IMR-90 (cell line): ENCODE measurements at regions not wholly inside any gene's neighbourhood (a gene's known extent, or its start where the extent isn't known, plus 50 kb on each side); places are given as distances from the start of the nearest gene placed in this dataset.

Experiments used
- ATAC-seq: fragments of 200-7000 bp; cut with Tn5 transposase; 2 replicates; pipeline ENCODE4 v1.9.1; 2020; ENCODE audit warnings: low read depth, mild to moderate bottlenecking, moderate library complexity
- BruUV-seq: library from RNA; stranded (reverse); fragments of 400-500 nt; replicated peaks from 2 replicates; lab custom pipeline; 2021; lab: Mats Ljungman, UMichigan
- CTCF ChIA-PET: fragments of 300-600 bp; formaldehyde crosslinking; extraction: SDS; loops from one replicate; lab custom pipeline; 2021; ENCODE audit warnings: antibody characterized with exemption; lab: Yijun Ruan, JAX
- POLR2A ChIA-PET: fragments of 300-600 bp; sonication (Branson Sonifier 250); formaldehyde crosslinking; loops from one replicate; lab custom pipeline; 2022; ENCODE audit warnings: antibody characterized with exemption; ENCODE audit not compliant: unreplicated experiment; lab: Charles Lee
- DNase-seq: peaks from one replicate; pipeline ENCODE4 v3.0.0; 2013
- H2AFZ ChIP-seq: replicated peaks from 2 replicates; pipeline ENCODE3; 2013; ENCODE audit warnings: low read length, mild to moderate bottlenecking; ENCODE audit not compliant: poor library complexity
- H2AK5ac ChIP-seq: 2 replicates; pipeline ENCODE4 v1.6.1; 2013; ENCODE audit warnings: low read depth, low read length, inconsistent platforms
- H2AK9ac ChIP-seq: replicated peaks from 2 replicates; pipeline ENCODE3; 2013; ENCODE audit warnings: mild to moderate bottlenecking, low read depth, low read length, moderate library complexity; ENCODE audit not compliant: poor library complexity
- H2BK120ac ChIP-seq: 2 replicates; pipeline ENCODE4 v1.6.1; 2013; ENCODE audit warnings: low read depth, low read length, inconsistent platforms
- H2BK15ac ChIP-seq: 3 replicates; pipeline ENCODE4 v1.6.1; 2013; ENCODE audit warnings: low read depth, low read length, inconsistent platforms
- H2BK20ac ChIP-seq: 2 replicates; pipeline ENCODE4 v1.6.1; 2013; ENCODE audit warnings: low read depth, mild to moderate bottlenecking, inconsistent platforms, low read length, moderate library complexity
- H2BK5ac ChIP-seq: 2 replicates; pipeline ENCODE4 v1.6.1; 2013; ENCODE audit warnings: mild to moderate bottlenecking, low read depth, low read length, inconsistent platforms; ENCODE audit not compliant: poor library complexity, severe bottlenecking
- H3K14ac ChIP-seq: replicated peaks from 2 replicates; pipeline ENCODE4 v1.6.1; 2013; ENCODE audit warnings: low read depth, low read length, inconsistent platforms
- H3K18ac ChIP-seq: 2 replicates; pipeline ENCODE4 v1.6.1; 2013; ENCODE audit warnings: low read depth, low read length, control low read depth
- H3K23ac ChIP-seq: 2 replicates; pipeline ENCODE4 v1.6.1; 2013; ENCODE audit warnings: low read depth, low read length, inconsistent platforms
- H3K27ac ChIP-seq: 2 replicates; pipeline ENCODE4 v1.5.1; 2013; ENCODE audit warnings: mild to moderate bottlenecking, control low read depth, low read length; ENCODE audit not compliant: insufficient read depth
- H3K27me3 ChIP-seq: 2 replicates; pipeline ENCODE4 v1.6.1; 2013; ENCODE audit warnings: low read length; ENCODE audit not compliant: control insufficient read depth, insufficient read depth
- H3K36me3 ChIP-seq: 2 replicates; pipeline ENCODE4 v1.6.1; 2013; ENCODE audit warnings: low read length, mixed read lengths; ENCODE audit not compliant: control insufficient read depth, insufficient read depth
- H3K4ac ChIP-seq: 2 replicates; pipeline ENCODE4 v1.6.1; 2013; ENCODE audit warnings: low read depth, low read length, inconsistent platforms
- H3K4me1 ChIP-seq: 2 replicates; pipeline ENCODE4 v1.6.1; 2013; ENCODE audit warnings: low read length, mixed read lengths; ENCODE audit not compliant: control insufficient read depth, insufficient read depth
- H3K4me2 ChIP-seq: 2 replicates; pipeline ENCODE4 v1.6.1; 2013; ENCODE audit warnings: low read depth, mild to moderate bottlenecking, control low read depth, low read length, moderate library complexity
- H3K4me3 ChIP-seq: 2 replicates; pipeline ENCODE4 v1.5.1; 2013; ENCODE audit warnings: low read depth, mild to moderate bottlenecking, control low read depth, low read length, moderate library complexity; ENCODE audit not compliant: insufficient read depth
- H3K56ac ChIP-seq: 2 replicates; pipeline ENCODE4 v1.6.1; 2013; ENCODE audit warnings: low read length, inconsistent platforms; ENCODE audit not compliant: insufficient read depth; ENCODE audit errors: extremely low read depth
- H3K79me1 ChIP-seq, 2 experiments: 2 replicates each; pipeline ENCODE4 v1.6.1; 2013; ENCODE audit warnings: low read length in 2 of 2, inconsistent platforms in 1 of 2, low read depth in 1 of 2
- H3K9ac ChIP-seq: 2 replicates; pipeline ENCODE4 v1.6.1; 2013; ENCODE audit warnings: low read depth, low read length, control low read depth
- H3K9me1 ChIP-seq: 2 replicates; pipeline ENCODE4 v1.6.1; 2013; ENCODE audit warnings: low read length, inconsistent platforms; ENCODE audit not compliant: insufficient read depth
- H3K9me3 ChIP-seq: 2 replicates; pipeline ENCODE4 v1.6.1; 2013; ENCODE audit warnings: low read length; ENCODE audit not compliant: control insufficient read depth, insufficient read depth
- H4K20me1 ChIP-seq: 2 replicates; pipeline ENCODE4 v1.6.1; 2013; ENCODE audit warnings: low read length, inconsistent platforms; ENCODE audit not compliant: insufficient read depth
- H4K5ac ChIP-seq: 2 replicates; pipeline ENCODE4 v1.6.1; 2013; ENCODE audit warnings: mild to moderate bottlenecking, low read depth, low read length, control low read depth
- H4K8ac ChIP-seq, 2 experiments: 2 replicates each; pipeline ENCODE4 v1.6.1; 2013; ENCODE audit warnings: low read depth in 2 of 2, low read length in 2 of 2, control low read depth in 1 of 2, inconsistent platforms in 1 of 2
- H4K91ac ChIP-seq: 2 replicates; pipeline ENCODE4 v1.6.1; 2013; ENCODE audit warnings: low read depth, low read length, inconsistent platforms; ENCODE audit not compliant: insufficient read depth
- CEBPB ChIP-seq: IDR thresholded peaks from 2 replicates; pipeline ENCODE4 v1.6.1; 2012; ENCODE audit warnings: low read depth, low read length, improper control_type of control experiment
- CHD1 ChIP-seq: IDR thresholded peaks from 2 replicates; pipeline ENCODE4 v1.6.1; 2012; ENCODE audit warnings: low read depth, low read length, improper control_type of control experiment
- CTCF ChIP-seq: conservative IDR thresholded peaks from 2 replicates; pipeline ENCODE4 v1.5.1; 2012; ENCODE audit warnings: mild to moderate bottlenecking, low read depth, low read length, improper control_type of control experiment
- ELK1 ChIP-seq: fragments of 150-350 bp; IDR thresholded peaks from 2 replicates; pipeline ENCODE4 v1.6.1; 2016; ENCODE audit warnings: low read depth, mild to moderate bottlenecking, low read length, moderate library complexity, borderline replicate concordance
- FOS ChIP-seq: fragments of 150-350 bp; IDR thresholded peaks from 2 replicates; pipeline ENCODE4 v1.6.1; 2016; ENCODE audit warnings: low read depth, low read length
- MAFK ChIP-seq: IDR thresholded peaks from 2 replicates; pipeline ENCODE4 v1.6.1; 2012; ENCODE audit warnings: low read depth, low read length, improper control_type of control experiment
- MAZ ChIP-seq: IDR thresholded peaks from 2 replicates; pipeline ENCODE4 v1.6.1; 2012; ENCODE audit warnings: low read depth, mild to moderate bottlenecking, low read length, improper control_type of control experiment, moderate library complexity, borderline replicate concordance
- MXI1 ChIP-seq: IDR thresholded peaks from 2 replicates; pipeline ENCODE4 v1.6.1; 2012; ENCODE audit warnings: low read depth, mild to moderate bottlenecking, low read length, moderate library complexity, borderline replicate concordance
- NFE2L2 ChIP-seq: fragments of 150-350 bp; IDR thresholded peaks from 2 replicates; pipeline ENCODE4 v1.6.1; 2016; ENCODE audit warnings: low read depth, mild to moderate bottlenecking, low read length
- RAD21 ChIP-seq: IDR thresholded peaks from 2 replicates; pipeline ENCODE4 v1.6.1; 2012; ENCODE audit warnings: low read length, improper control_type of control experiment
- RCOR1 ChIP-seq: IDR thresholded peaks from 2 replicates; pipeline ENCODE4 v1.6.1; 2012; ENCODE audit warnings: mild to moderate bottlenecking, low read length, improper control_type of control experiment; ENCODE audit not compliant: insufficient replicate concordance
- RFX5 ChIP-seq: IDR thresholded peaks from 2 replicates; pipeline ENCODE4 v1.8.0; 2012; ENCODE audit warnings: low read depth, mild to moderate bottlenecking, low read length, moderate library complexity
- SMC3 ChIP-seq: fragments of 150-350 bp; IDR thresholded peaks from 2 replicates; pipeline ENCODE4 v1.6.1; 2016; ENCODE audit warnings: low read depth, mild to moderate bottlenecking, antibody characterized with exemption, low read length, moderate library complexity
- WGBS, 2 experiments: methylation state at CpG; one replicate each; pipeline versions ENCODE4 v1.1.5 to v1.1.7; 2013; ENCODE audit warnings: missing lambda C conversion rate in 2 of 2; ENCODE audit not compliant: insufficient read length in 1 of 2; ENCODE audit errors: extremely low coverage in 2 of 2; 5-methylcytosine and 5-hydroxymethylcytosine counted together
- dilution Hi-C: fragments of 300-500 bp; cut with HindIII; formaldehyde crosslinking; loops from one replicate; pipeline ENCODE4 v1.14.3; 2018; ENCODE audit warnings: low sequenced_read_pairs; ENCODE audit not compliant: unreplicated experiment
- in situ Hi-C: fragments of 300-500 bp; cut with MboI; formaldehyde crosslinking; loops from 3 replicates; pipeline ENCODE4 v1.14.3; 2019; ENCODE audit warnings: low sequenced_read_pairs, inconsistent platforms, mixed read lengths
- intact Hi-C: fragments of 100-400 bp; cut with micrococcal nuclease; formaldehyde crosslinking; loops from 2 replicates; pipeline ENCODE4 v1.10.0; 2022

- no peak overlapping the region for H3K4me3 ChIP-seq
- H3K9me1 ChIP-seq: no peaks in the 10 kb centered on the region
- in situ Hi-C loops: no loop called here
- no peak overlapping the region for H2AFZ ChIP-seq
- no peak overlapping the region for H3K4me2 ChIP-seq
- no peaks in the 10 kb centered on the region for H3K36me3 ChIP-seq
- intact Hi-C loops: no loop called here
- no peak overlapping the region for H2BK20ac ChIP-seq
- no peak overlapping the region for H2BK120ac ChIP-seq
- ATAC-seq (no peak), DNase-seq (no peak)
- no peaks in the 10 kb centered on the region for H4K20me1 ChIP-seq
- H3K56ac ChIP-seq: no peak overlapping the region
- no peaks in the 10 kb centered on the region for H3K9me3 ChIP-seq
- WGBS, 2 experiments: no CpG with 5 or more reads among the region's 1 CpG
- no peaks in the 10 kb centered on the region for H3K79me1 ChIP-seq
- H3K27me3 ChIP-seq: no peaks in the 10 kb centered on the region
- no peaks in the 10 kb centered on the region for H3K4me1 ChIP-seq
- no peak overlapping the region for H2BK15ac ChIP-seq
- no peak overlapping the region for H2BK5ac ChIP-seq
- H4K5ac ChIP-seq: no peak overlapping the region
- TF ChIP-seq CEBPB: no peak
- no peak for TF ChIP-seq NFE2L2
- TF ChIP-seq MAZ: no peak
- TF ChIP-seq ELK1: no peak
- no peak for TF ChIP-seq SMC3
- no peak for TF ChIP-seq CTCF
- TF ChIP-seq RAD21: no peak
- no peak for TF ChIP-seq RFX5
- no peak for TF ChIP-seq CHD1
- no peak for TF ChIP-seq RCOR1
- TF ChIP-seq FOS: no peak
- TF ChIP-seq MAFK: no peak
- TF ChIP-seq MXI1: no peak
- H4K8ac ChIP-seq: no peak overlapping the region
- no peak overlapping the region for H3K9ac ChIP-seq
- no peak overlapping the region for H2AK9ac ChIP-seq
- no peak overlapping the region for H4K91ac ChIP-seq
- H3K23ac ChIP-seq: no peak overlapping the region
- H3K18ac ChIP-seq: no peak overlapping the region
- H2AK5ac ChIP-seq: no peak overlapping the region
- no TSS peak for BruUV-seq
- H3K4ac ChIP-seq: no peak overlapping the region
- dilution Hi-C loops: no loop called here
- POLR2A ChIA-PET: no interaction called here
- H3K14ac ChIP-seq: no peak overlapping the region
- no peak overlapping the region for H3K27ac ChIP-seq
- CTCF ChIA-PET: no interaction called here
These were observed 696.5 kb upstream of the PTBP2 start for GRCh38 chr1:96025062-96025461.
